Lung microvascular endothelial cell (primary cell): ENCODE measurements at regions not wholly inside any gene's neighbourhood (a gene's known extent, or its start where the extent isn't known, plus 50 kb on each side); places are given as distances from the start of the nearest gene placed in this dataset.
"Not testable (repeated sequence)": the region's sequence is repeated elsewhere in the genome, so short reads cannot be mapped to it uniquely, and the experiment has no call there.

Source experiments
- DNase-seq, 2 donors: peaks; one replicate each; pipeline versions ENCODE4 v3.0.0 to v3.0.0-alpha.2; 2010; ENCODE audit warnings: low read depth in 2 of 2

DNA sequence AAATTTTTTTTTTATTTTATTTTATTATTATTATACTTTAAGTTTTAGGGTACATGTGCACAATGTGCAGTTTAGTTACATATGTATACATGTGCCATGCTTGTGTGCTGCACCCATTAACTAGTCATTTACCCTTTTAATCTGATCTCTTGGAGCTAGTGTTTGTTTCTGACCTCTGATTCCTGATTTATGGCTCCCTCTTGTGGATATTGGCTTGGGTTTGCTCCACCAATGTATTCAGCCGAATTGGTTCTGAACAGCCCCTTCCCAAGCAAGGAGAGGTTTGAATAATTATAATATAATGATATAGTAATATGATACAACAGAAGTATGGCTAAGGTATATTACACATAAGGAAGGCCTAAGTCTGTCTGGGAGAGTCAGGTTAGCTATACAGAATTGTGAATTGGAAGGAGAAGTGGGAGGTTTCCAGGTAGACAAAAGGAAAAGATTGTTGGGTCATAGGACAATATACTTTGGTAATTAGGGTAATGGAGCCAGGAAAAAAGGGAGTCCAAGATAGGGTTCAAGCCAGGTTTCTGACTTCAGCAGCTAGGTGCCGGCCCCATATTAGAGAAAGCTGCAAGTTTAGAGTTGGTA is 53.1 kb upstream of the HMCN1 start:
- DNase-seq = peak; percentile 69 to 79

DNA sequence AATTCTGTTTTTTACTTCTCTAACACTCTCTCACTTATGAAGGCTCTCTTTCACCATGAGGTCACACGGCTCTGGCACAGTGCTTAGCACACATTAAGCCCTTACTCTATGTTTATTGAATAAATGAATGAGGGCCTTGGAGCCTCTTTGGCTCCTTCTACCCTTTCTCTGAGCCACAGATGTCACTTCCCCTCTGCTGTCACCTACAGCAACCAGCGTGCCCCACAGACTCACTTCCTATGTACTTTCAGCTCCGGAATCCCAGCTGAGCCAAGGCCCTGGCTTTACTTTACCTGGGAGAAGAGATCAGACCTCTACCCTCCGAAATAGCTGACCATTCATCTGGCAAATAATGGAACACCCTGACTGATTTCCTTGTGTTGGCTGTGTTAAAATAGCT is 53.7 kb upstream of the HMCN1 start:
- peak; percentile 6 to 33 for DNase-seq

DNA sequence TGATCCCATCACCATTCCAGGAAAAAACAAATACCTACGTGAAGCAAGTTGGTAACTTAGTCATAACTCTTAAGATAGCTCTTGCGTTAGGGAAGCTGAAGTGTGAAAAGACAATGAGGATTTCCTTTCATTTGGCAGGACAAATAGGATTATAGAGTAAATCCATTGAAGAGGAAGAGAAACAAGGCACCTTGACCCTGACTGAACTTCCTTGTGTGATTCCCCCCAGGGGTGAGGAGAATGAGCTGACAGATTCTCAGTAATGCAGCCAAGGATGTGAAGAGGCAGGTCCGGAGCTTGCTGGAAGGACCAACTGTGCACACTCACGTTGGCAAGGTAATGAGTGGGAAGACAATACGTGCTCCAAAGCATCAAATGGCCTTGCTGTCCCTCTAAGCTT is 55.0 kb upstream of the HMCN1 start:
- DNase-seq = peak in 1 of 2 donors; percentile 69

- DNase-seq = no peak
Measured at GRCh38 chr1:185676969-185677368, 57.2 kb upstream of the HMCN1 start.

DNA sequence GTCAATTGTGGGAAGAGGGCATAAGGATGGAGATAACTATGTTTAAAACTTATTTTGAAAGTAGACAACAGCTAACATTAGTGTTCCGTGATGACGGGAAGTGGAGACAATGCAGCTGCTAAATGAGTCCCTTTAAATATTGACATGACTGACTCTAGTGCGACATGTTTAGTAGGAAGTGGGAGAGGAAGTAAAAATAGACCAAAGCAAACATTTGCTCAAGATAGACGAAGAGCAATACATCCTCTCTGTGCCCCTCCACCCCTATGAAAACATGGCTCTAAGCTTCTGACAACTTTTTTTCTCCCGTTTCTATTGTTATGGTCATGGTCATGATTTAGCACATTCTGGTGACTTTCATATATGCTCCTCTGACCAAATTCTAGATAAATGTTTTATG is 60.0 kb upstream of the HMCN1 start:
- peak; percentile 47 to 95 for DNase-seq

GRCh38 chr1:185672719-185673360 is 61.4 kb upstream of the HMCN1 start:
- no peak for DNase-seq

DNA sequence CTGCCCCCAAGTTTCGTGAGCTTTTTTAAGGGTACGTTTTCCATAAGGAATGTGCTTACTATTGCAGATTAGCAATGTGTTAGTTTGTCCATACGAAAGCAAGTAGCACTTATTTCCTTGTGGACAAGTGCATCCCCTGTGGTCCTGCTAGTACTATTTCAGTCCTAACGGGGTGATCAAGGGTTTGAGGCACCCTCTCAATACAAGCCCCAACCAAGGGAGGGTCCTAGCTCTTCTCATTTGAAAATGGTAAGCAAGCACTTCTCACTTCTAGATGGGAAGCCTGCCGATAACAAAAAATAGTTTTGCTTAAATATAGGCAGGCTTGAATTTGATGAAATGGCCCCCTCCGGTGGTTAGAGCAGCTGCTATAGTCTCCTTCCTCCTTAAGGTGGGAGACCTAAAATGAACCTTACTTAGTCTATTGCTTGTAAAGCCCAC is 64.0 kb upstream of the HMCN1 start:
- peak; percentile 63 to 71 for DNase-seq

DNA sequence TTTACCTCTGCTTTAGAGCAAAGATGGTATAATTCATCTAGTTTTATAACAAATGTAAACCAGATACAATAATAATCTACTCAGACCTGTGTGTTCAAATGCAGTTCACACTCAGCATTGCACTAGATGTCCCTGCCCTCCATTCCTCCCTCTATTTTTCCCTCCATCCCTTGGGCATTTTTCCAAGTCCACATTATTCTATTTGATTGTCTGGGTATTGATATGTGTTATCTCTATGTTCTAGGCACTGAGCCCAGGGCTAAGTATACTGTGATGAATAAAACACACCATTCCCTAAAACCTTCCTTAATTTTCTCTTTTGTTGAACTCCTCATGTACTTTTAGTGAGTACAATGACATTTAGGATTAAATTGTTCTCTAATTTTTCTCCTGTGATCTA is 66.2 kb upstream of the HMCN1 start:
- DNase-seq = no peak

DNA sequence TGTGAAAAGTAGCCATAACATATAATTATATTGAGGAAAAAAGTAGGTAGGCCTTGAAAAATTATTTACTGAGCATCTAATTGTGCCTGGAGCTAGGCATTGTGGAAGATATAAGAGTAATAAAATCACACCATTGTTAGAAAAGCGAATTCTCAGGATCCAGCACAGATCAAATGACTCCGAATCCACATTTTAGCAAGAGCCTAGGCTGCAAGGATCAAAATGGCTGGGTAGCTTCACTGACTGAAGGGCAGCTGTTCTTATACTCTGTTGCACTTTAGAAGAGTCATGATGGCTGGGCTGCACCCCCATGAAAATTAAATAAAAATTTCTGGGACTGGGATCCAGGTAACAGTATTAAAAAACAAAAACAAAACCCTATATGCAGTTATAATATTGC is 67.6 kb upstream of the HMCN1 start:
- no peak for DNase-seq

DNA sequence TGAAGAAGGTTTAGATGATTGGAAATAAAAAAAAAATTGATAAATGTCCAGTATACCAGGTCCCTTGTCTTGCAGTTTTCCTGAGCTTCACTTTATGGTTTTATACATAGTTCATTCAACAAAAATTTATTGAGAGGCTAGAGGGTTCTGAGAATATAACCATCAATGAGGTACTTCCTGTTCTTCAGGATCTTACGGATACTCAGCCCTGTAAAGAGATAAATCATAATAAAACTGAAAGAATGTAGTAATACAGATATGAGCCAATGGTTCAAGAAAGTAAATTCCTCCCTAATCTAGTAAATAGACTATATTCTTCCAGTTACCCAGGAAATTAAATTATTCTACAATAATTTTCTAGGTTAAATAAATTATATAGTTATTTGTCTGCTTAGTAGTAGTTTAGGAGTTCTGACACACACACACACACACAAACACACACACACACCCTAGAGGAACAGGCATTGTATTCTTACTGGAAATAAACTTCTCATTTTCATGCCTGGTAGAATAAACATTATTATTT is 70.4 kb upstream of the HMCN1 start:
- no peak for DNase-seq

DNA sequence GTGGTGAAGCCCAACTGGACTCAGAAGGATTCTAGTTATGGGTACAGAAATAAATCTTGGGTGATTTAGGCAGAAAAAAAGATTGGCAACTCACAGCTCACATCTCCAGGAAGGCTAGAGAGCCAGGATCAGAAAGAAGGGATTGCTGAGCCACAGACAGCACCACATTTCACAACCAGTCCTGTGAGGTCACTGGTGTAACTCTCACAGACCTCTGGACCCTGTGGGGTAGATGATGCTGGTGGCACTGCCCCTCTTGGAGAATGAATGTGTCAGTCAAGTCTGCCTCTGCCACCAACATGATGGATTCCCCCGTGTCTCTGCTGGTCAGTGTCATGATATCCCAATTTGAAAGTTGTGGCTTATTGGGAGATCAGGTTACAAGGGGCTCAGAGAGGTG is 70.9 kb upstream of the HMCN1 start:
- no peak for DNase-seq

- no peak for DNase-seq
Measured at GRCh38 chr1:185661971-185662370, 72.2 kb upstream of the HMCN1 start.

DNA sequence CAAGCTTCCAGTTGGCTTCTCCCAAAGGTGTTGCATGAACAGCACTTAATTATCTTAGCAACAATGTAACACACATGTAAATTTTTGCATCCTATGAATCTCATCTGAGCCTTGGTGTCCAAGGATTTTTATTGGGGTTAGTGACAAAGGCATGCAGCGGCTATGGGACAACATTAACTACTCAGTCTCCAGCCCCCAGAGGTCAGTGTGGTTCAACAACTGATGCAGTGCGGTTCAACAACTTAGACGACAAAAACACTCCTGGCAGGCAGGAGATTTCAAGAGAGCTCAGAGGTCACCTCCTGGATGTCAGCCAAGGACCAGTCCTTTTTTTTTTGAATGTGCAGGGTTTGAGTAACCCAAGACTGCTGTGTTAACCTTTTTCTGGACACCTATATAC is 77.5 kb upstream of the HMCN1 start:
- no peak for DNase-seq

- DNase-seq = no peak
Measured at GRCh38 chr1:185654952-185655314, 79.3 kb upstream of the HMCN1 start.

GRCh38 chr1:185654199-185654951 is 79.8 kb upstream of the HMCN1 start:
- peak in 1 of 2 donors; percentile 37 for DNase-seq

GRCh38 chr1:185653615-185654014 is 80.6 kb upstream of the HMCN1 start:
- no peak for DNase-seq

- peak; percentile 19 to 50 for DNase-seq
Measured at GRCh38 chr1:185652348-185652747, 81.8 kb upstream of the HMCN1 start.

GRCh38 chr1:185650602-185651230 is 83.5 kb upstream of the HMCN1 start:
- no peak for DNase-seq

- DNase-seq = no peak
Measured at GRCh38 chr1:185648858-185649589, 85.2 kb upstream of the HMCN1 start.

GRCh38 chr1:185647597-185648267 is 86.5 kb upstream of the HMCN1 start:
- not testable (repeated sequence) for DNase-seq

GRCh38 chr1:185646202-185646683 is 87.9 kb upstream of the HMCN1 start:
- DNase-seq = peak; percentile 96
